ENCODE measurements at regions not wholly inside any gene's neighbourhood (a gene's known extent, or its start where the extent isn't known, plus 50 kb on each side); places are given as distances from the start of the nearest gene placed in this dataset.
"Not testable (repeated sequence)": the region's sequence is repeated elsewhere in the genome, so short reads cannot be mapped to it uniquely, and the experiment has no call there.

- no peak for DNase-seq (ENCODE audit: low spot score)
- TF ChIP-seq CTCF (IDR thresholded peaks at IDR 0.05) = no peak
- no peak for ATAC-seq (ENCODE audit: low FRiP score)
These were observed 134.6 kb upstream of the PZP start for GRCh38 chr12:9342614-9343353.

GRCh38 chr12:9341260-9341585 is 133.0 kb upstream of the PZP start:
- ATAC-seq (ENCODE audit: low FRiP score) = no peak
- TF ChIP-seq CTCF (IDR thresholded peaks at IDR 0.05) = no peak
- DNase-seq (ENCODE audit: low spot score) = no peak

- no peak for TF ChIP-seq CTCF (IDR thresholded peaks at IDR 0.05)
- DNase-seq (ENCODE audit: low spot score) = no peak
- no peak for ATAC-seq (ENCODE audit: low FRiP score)
These were observed 132.4 kb upstream of the PZP start for GRCh38 chr12:9340422-9341259.

- no peak for TF ChIP-seq CTCF (IDR thresholded peaks at IDR 0.05)
- no peak for ATAC-seq (ENCODE audit: low FRiP score)
- DNase-seq (ENCODE audit: low spot score) = no peak
These were observed 129.5 kb upstream of the PZP start for GRCh38 chr12:9337656-9338055.

GRCh38 chr12:9336375-9337011 is 128.3 kb upstream of the PZP start:
- DNase-seq (ENCODE audit: low spot score); ATAC-seq (ENCODE audit: low FRiP score): not testable (repeated sequence)

GRCh38 chr12:9335867-9336266 is 127.7 kb upstream of the PZP start:
- TF ChIP-seq CTCF (IDR thresholded peaks at IDR 0.05) = no peak
- DNase-seq (ENCODE audit: low spot score) = no peak
- no peak for ATAC-seq (ENCODE audit: low FRiP score)

GRCh38 chr12:9334964-9335363 is 126.8 kb upstream of the PZP start:
- ATAC-seq (ENCODE audit: low FRiP score) (no peak), DNase-seq (ENCODE audit: low spot score) (no peak)
- TF ChIP-seq CTCF (IDR thresholded peaks at IDR 0.05) = no peak
